GM10266 (cell line): ENCODE measurements at regions not wholly inside any gene's neighbourhood (a gene's known extent, or its start where the extent isn't known, plus 50 kb on each side); places are given as distances from the start of the nearest gene placed in this dataset.

Experiments
- DNase-seq: peaks from one replicate; pipeline ENCODE4 v3.0.0; 2012; ENCODE audit errors: extremely low spot score
- CTCF ChIP-seq: IDR thresholded peaks from 2 replicates; pipeline ENCODE4 v1.5.1; 2012; ENCODE audit warnings: mild to moderate bottlenecking, low read depth; ENCODE audit not compliant: control insufficient read depth, insufficient read depth; ENCODE audit errors: missing control alignments

- TF ChIP-seq CTCF, result no peak
- DNase-seq, result no peak
Observed at GRCh38 chr21:25323356-25323949, 283.8 kb downstream of the MRPL39 start.

DNA sequence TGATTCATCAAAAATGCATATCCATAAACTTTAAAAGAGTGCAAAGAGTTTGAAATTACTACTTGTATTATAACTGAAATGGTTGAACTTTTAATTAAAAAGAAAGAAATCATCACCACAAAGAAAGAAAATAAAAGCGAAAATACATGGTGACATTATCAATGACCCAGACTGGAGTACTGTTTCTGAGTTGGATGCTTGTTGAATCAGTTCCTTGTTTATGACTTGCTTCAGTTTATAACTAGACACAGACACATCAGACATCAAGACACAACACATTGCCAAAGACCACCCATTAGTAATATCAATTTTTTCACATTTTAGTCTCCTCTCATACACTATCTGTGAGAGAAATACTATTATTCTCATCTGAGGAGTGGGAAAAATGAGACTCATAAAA is 293.0 kb downstream of the MRPL39 start:
- no peak for TF ChIP-seq CTCF
- DNase-seq, result no peak

- peak; percentile 44 for TF ChIP-seq CTCF
- no peak for DNase-seq
Observed at GRCh38 chr21:25313829-25314228, 293.5 kb downstream of the MRPL39 start.

GRCh38 chr21:25307489-25307888 is 299.8 kb downstream of the MRPL39 start:
- no peak for DNase-seq
- no peak for TF ChIP-seq CTCF

GRCh38 chr21:25304611-25305010 is 302.7 kb downstream of the MRPL39 start:
- no peak for DNase-seq
- TF ChIP-seq CTCF, result no peak

DNA sequence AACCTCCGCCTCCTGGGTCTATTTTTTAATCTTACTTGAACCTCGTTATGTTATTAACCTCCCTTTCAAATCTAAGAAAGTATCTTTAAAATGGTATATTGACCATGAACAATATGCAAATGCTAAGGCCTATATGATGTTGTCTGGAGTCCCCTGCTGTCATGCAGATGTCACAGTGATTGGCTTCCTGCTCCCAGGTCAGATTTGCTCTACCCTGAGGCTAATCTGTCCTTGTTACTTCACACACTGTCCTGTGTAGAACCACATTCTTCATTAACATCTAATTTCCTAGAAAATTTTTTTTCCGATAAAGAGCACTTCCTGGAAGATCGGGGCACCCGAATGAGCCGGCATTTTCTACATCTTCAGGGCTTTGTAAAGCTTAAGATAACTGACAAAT is 306.6 kb downstream of the MRPL39 start:
- TF ChIP-seq CTCF, result no peak
- no peak for DNase-seq

- DNase-seq, result no peak
- TF ChIP-seq CTCF, result no peak
Observed at GRCh38 chr21:25298512-25299491, 308.5 kb downstream of the MRPL39 start.
